Tongue (tissue), 2 donors: ENCODE measurements at regions not wholly inside any gene's neighbourhood (a gene's known extent, or its start where the extent isn't known, plus 50 kb on each side); places are given as distances from the start of the nearest gene placed in this dataset. TPM values are rescaled to one million over a fixed set of nuclear protein-coding genes. Genes with fewer than 3 reads are reported as not detected.
A peak's percentile ranks its signal among the peaks of the same experiment; 100 is the strongest.

Experiments
- DNase-seq: peaks from one replicate; pipeline ENCODE4 v3.0.0-alpha.2; 2015
- small RNA-seq: library from RNA; depleted of rRNA; stranded (forward); fragments of <200 nt; gene quantifications from one replicate; pipeline ENCODE3, GENCODE V24; 2014; ENCODE audit warnings: low replicate concordance

DNA sequence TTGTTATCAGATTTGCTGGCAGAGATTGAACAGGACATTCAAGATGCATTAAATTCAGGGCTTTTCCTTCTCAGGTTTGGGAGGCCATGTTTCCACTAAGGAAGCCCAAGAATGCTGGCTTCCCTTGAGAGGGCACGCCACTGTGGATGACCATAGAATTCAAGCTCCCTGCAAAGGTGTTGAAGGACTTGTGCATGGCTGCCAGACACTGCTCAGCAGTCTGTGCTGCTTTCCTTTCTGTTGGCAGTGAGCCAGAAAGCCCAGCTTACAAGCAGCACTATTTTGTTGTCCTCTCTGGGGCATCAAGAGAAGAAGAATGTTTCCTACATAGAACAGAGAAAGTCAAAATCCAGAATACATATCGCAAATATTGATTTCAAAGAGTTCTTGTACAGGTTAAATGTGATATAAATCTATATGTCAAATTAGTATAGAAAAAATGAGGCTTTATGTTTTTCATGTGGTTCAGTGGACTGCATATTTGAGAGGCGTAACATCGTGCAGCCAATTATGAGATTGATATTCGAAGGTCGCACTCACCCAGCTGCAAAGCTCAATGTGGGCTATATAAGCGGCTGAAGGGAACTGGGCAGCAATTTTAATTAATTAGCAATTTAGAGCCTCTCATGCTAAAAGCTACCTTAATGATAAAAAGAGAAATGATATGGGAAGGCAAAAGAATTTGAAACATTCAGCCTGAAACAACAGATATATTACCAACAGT is 103.1 kb upstream of the ISL1 start:
- DNase-seq, result peak; percentile 61

DNA sequence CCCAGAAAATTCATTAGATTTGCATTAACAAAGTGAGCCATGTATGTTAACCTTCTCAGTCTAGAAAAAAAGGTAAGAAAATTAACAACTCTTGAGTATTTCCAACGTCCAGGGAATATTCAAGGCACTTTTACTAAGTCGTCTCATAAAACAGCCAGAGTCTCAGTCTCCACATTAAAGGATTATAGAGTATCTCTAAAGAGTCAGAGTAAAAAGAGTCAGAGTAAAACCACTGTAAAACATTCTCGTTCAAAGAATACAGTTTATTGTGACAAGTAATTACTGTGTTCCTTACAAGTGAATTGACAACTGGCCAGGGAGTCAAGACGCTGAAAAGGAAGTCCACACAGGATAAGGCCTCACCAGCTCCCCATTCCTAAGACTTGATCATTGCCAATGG is 97.2 kb upstream of the ISL1 start:
- no peak for DNase-seq

DNA sequence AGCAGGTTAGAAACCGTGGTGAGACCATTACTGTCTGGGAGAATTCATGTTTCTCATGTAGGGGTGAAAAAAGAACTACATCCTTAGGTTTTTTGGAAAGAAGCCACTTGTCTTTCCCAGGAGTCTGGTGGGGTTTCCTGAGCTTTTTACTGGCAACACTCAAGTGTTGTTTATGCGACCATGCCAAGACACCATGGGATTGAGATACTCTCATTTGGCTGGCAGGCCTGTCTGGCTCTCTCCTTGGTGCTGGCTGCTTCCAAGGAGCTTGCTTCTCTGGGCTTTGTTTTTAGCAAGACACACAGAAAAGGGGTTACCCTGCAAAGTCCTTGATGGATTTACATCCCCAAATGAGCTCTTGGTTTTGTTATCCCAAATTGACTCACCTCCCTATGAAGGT is 80.9 kb upstream of the ISL1 start:
- peak; percentile 12 for DNase-seq

DNA sequence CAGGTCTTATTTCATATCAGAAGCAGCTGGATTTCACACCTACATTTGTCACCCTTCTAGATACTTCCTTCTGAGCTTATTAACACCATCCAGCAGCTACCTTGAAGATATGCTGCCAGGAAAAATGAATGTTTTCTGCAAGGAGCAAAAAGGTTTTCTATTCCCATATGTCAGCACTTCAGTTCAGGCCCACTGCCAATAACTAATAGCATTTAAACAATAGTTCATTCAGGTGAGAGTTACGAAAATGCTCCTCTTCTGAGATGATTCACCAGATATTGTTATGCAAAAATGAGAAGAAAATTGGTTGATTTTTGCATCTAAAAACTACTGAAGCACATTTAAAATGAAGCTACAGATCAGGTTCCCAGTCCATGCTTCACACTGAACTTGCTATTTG is 56.4 kb upstream of the ISL1 start:
- no peak for DNase-seq

Small RNA genes in the stretch of these regions (small RNA-seq; reads per million reads assigned to genes)
- not detected for gene AC022441.3
- not detected for gene RNU6-1296P
- not detected for gene RNU6-480P
